Dendritic cell treated with granulocyte-macrophage colony-stimulating factor and Interleukin-4, amounts not matched to agents 40 ng/mL and 50 ng/mL, for 4 days (primary cell): ENCODE measurements at regions not wholly inside any gene's neighbourhood (a gene's known extent, or its start where the extent isn't known, plus 50 kb on each side); places are given as distances from the start of the nearest gene placed in this dataset.

ENCODE experiments used
- H3K27ac Mint-ChIP-seq: one replicate; pipeline ENCODE4 v1.8.0; 2022; ENCODE audit warnings: mild to moderate bottlenecking, mixed read lengths
- H3K27me3 Mint-ChIP-seq: one replicate; pipeline ENCODE4 v1.8.0; 2022; ENCODE audit warnings: mild to moderate bottlenecking, mixed read lengths
- H3K36me3 Mint-ChIP-seq: one replicate; pipeline ENCODE4 v1.8.0; 2022; ENCODE audit warnings: low read depth, mixed read lengths
- H3K4me1 Mint-ChIP-seq: one replicate; pipeline ENCODE4 v1.8.0; 2022; ENCODE audit warnings: low read depth, mixed read lengths
- H3K4me3 Mint-ChIP-seq: one replicate; pipeline ENCODE4 v1.8.0; 2022; ENCODE audit warnings: mild to moderate bottlenecking, moderate library complexity, mixed read lengths
- H3K9me3 Mint-ChIP-seq: one replicate; pipeline ENCODE4 v1.8.0; 2022; ENCODE audit warnings: mixed read lengths
- intact Hi-C: fragments of 100-400 bp; cut with micrococcal nuclease; formaldehyde crosslinking; loops from one replicate; pipeline ENCODE4 v1.15.0; 2022

GRCh38 chr14:22065347-22065746, 391.7 kb upstream of the OR4E1 start:
- H3K36me3 Mint-ChIP-seq, result no peaks in the 10 kb centered on the region
- H3K4me3 Mint-ChIP-seq, result no peak overlapping the region
- peaks cover 10% of the 10 kb centered on the region for H3K27me3 Mint-ChIP-seq
- no peak overlapping the region for H3K27ac Mint-ChIP-seq
- no peaks in the 10 kb centered on the region for H3K9me3 Mint-ChIP-seq
- H3K4me1 Mint-ChIP-seq, result peaks cover 3% of the 10 kb centered on the region
- intact Hi-C loops, result no loop called here

DNA sequence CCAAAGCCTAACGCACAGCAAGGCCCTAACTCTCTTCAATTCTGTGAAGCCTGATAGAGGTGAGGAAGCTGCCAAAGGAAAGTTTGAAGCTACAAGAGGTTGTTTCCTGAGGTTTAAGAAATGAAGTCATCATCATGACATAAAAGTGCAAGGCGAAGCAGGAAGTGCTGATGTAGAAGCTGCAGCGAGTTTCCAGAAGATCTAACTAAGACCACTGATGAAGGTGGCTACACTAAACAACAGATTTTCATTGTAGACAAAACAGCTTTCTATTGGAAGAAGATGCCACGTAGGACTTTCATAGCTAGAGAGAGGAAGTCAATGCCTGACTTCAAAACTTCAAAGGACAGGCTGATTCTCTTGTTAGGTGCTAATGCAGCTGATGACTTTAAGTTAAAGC, 385.6 kb upstream of the OR4E1 start:
- no peaks in the 10 kb centered on the region for H3K36me3 Mint-ChIP-seq
- intact Hi-C loops, result no loop called here
- no peaks in the 10 kb centered on the region for H3K27me3 Mint-ChIP-seq
- peaks cover 11% of the 10 kb centered on the region for H3K9me3 Mint-ChIP-seq
- no peaks in the 10 kb centered on the region for H3K4me1 Mint-ChIP-seq
- H3K27ac Mint-ChIP-seq, result no peak overlapping the region
- H3K4me3 Mint-ChIP-seq, result no peak overlapping the region

DNA sequence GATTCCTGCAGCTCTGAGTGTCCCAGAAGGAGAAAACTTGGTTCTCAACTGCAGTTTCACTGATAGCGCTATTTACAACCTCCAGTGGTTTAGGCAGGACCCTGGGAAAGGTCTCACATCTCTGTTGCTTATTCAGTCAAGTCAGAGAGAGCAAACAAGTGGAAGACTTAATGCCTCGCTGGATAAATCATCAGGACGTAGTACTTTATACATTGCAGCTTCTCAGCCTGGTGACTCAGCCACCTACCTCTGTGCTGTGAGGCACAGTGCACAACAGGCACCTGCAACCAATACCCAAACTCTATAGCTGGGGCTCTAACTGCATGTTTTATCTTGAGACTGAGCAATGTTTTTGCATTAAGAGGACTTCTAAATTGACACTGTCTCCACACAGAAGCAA, 379.2 kb upstream of the OR4E1 start:
- no peaks in the 10 kb centered on the region for H3K9me3 Mint-ChIP-seq
- H3K27me3 Mint-ChIP-seq, result no peaks in the 10 kb centered on the region
- H3K4me3 Mint-ChIP-seq, result no peak overlapping the region

DNA sequence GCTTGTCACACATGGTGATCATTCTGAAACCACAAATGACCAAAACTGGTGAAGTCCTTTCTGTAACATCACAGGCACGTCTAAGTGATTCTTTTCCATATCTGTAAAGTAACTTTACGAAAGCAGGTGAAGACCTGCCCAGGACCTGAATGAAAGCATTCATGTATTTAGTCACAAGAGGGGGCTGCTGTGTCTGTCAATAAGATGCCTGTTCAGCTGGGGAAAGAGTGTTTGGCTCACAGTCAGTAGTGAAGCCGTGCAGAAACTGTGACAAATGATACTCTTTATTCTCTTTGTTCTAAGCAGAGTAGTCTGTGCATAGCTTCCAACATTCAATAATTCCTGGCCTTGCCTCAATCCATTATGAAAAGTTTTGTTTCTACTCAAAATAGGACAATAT, 373.5 kb upstream of the OR4E1 start:
- intact Hi-C loops, result no loop called here

More for the DNA sequence above, 379.2 kb upstream of the OR4E1 start:
- intact Hi-C loops, result no loop called here
- no peak overlapping the region for H3K27ac Mint-ChIP-seq
- no peaks in the 10 kb centered on the region for H3K36me3 Mint-ChIP-seq
- no peaks in the 10 kb centered on the region for H3K4me1 Mint-ChIP-seq

DNA sequence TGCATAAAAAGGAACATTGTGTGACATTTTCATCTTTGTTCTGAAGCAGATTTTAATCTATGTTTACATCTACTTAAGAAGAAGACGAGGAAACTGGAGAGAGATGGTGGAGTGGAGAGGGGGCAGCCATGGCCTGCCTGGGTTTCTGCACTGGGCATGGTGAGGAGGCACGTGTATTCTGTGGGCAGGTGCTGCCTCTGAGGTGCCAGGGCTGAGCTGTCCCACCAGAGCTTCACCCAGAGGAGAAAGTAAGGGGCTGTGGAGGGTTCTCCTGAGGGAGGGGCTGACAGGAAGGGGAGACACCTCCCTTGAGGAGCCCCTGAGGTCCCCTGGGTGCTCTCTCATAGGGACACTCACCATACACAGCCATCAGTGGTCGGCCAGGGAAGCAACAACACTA, 372.4 kb upstream of the OR4E1 start:
- Mint-ChIP-seq H3K4me3 (no peak overlapping the region), H3K9me3 (no peaks in the 10 kb centered on the region), H3K27me3 (no peaks in the 10 kb centered on the region), H3K27ac (no peak overlapping the region), H3K4me1 (no peaks in the 10 kb centered on the region), H3K36me3 (no peaks in the 10 kb centered on the region)
- intact Hi-C loops, result no loop called here

More for the DNA sequence above, 373.5 kb upstream of the OR4E1 start:
- no peaks in the 10 kb centered on the region for H3K9me3 Mint-ChIP-seq
- no peaks in the 10 kb centered on the region for H3K36me3 Mint-ChIP-seq
- no peak overlapping the region for H3K4me3 Mint-ChIP-seq
- H3K27ac Mint-ChIP-seq, result no peak overlapping the region
- no peaks in the 10 kb centered on the region for H3K27me3 Mint-ChIP-seq
- H3K4me1 Mint-ChIP-seq, result no peaks in the 10 kb centered on the region

DNA sequence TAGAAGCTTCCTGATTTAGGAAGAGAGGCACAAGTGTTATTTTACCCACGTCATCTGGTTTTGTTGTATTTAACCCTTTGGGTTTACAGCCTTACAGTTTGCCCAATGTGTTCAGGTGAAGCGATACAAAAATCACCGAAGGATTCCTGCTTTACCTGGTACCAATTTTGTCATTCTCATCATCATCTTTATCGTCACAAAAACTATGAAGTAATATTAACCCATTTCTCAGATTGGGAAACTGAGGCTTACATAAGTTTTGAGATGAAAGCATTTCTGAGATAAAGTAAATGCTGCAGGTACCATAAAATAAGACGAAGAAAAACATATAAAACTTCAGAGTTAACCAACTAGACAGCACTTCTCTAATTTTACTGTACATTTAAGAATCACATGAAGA, 370.6 kb upstream of the OR4E1 start:
- Mint-ChIP-seq H3K9me3 (no peaks in the 10 kb centered on the region), H3K4me3 (no peak overlapping the region), H3K27ac (no peak overlapping the region), H3K4me1 (no peaks in the 10 kb centered on the region), H3K27me3 (no peaks in the 10 kb centered on the region), H3K36me3 (no peaks in the 10 kb centered on the region)
- intact Hi-C loops, result no loop called here

GRCh38 chr14:22040781-22041125, 367.1 kb upstream of the OR4E1 start:
- Mint-ChIP-seq H3K27me3 (peaks cover 2% of the 10 kb centered on the region), H3K27ac (no peak overlapping the region), H3K9me3 (no peaks in the 10 kb centered on the region), H3K4me1 (no peaks in the 10 kb centered on the region), H3K4me3 (no peak overlapping the region), H3K36me3 (no peaks in the 10 kb centered on the region)
- intact Hi-C loops, result no loop called here

- intact Hi-C loops, result no loop called here
- Mint-ChIP-seq H3K36me3 (no peaks in the 10 kb centered on the region), H3K4me1 (no peaks in the 10 kb centered on the region), H3K4me3 (no peak overlapping the region), H3K27ac (no peak overlapping the region), H3K27me3 (peaks cover 2% of the 10 kb centered on the region), H3K9me3 (no peaks in the 10 kb centered on the region)
These were observed 366.5 kb upstream of the OR4E1 start for GRCh38 chr14:22039938-22040780.

- peaks cover 2% of the 10 kb centered on the region for H3K27me3 Mint-ChIP-seq
- no peaks in the 10 kb centered on the region for H3K36me3 Mint-ChIP-seq
These were observed 363.1 kb upstream of the OR4E1 start for GRCh38 chr14:22036541-22037239.

DNA sequence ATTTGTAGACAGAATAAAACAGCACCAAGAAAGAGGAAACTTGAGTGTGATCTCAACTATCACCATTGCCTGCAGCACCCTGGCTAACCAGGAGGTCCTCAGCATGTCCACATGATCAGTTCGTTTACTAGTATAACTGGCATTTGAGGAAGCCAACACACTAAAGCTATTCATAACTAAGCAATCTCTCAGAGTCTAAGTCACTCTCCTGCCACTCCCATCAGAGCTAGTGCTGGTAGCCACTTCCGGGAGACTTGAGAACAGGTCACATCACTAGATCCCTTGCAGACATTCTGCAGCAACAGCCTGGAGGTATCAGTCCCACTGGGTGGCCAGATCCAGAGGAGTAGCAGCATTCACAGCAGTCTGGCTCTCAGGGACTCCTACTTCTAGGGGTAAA, 352.9 kb upstream of the OR4E1 start:
- H3K4me3 Mint-ChIP-seq, result no peak overlapping the region
- no peak overlapping the region for H3K27ac Mint-ChIP-seq
- no peaks in the 10 kb centered on the region for H3K27me3 Mint-ChIP-seq
- H3K36me3 Mint-ChIP-seq, result no peaks in the 10 kb centered on the region
- no peaks in the 10 kb centered on the region for H3K4me1 Mint-ChIP-seq
- intact Hi-C loops, result no loop called here
- H3K9me3 Mint-ChIP-seq, result no peaks in the 10 kb centered on the region

More at GRCh38 chr14:22036541-22037239, 363.1 kb upstream of the OR4E1 start:
- H3K9me3 Mint-ChIP-seq, result no peaks in the 10 kb centered on the region
- intact Hi-C loops, result no loop called here
- no peak overlapping the region for H3K27ac Mint-ChIP-seq
- no peak overlapping the region for H3K4me3 Mint-ChIP-seq
- no peaks in the 10 kb centered on the region for H3K4me1 Mint-ChIP-seq

GRCh38 chr14:22025879-22026278, 352.3 kb upstream of the OR4E1 start:
- intact Hi-C loops, result no loop called here
- no peaks in the 10 kb centered on the region for H3K9me3 Mint-ChIP-seq
- H3K4me1 Mint-ChIP-seq, result no peaks in the 10 kb centered on the region
- H3K27me3 Mint-ChIP-seq, result no peaks in the 10 kb centered on the region
- no peaks in the 10 kb centered on the region for H3K36me3 Mint-ChIP-seq
- no peak overlapping the region for H3K4me3 Mint-ChIP-seq
- H3K27ac Mint-ChIP-seq, result no peak overlapping the region

- no peaks in the 10 kb centered on the region for H3K4me1 Mint-ChIP-seq
- no peak overlapping the region for H3K4me3 Mint-ChIP-seq
- no peaks in the 10 kb centered on the region for H3K27me3 Mint-ChIP-seq
- intact Hi-C loops, result no loop called here
- H3K36me3 Mint-ChIP-seq, result no peaks in the 10 kb centered on the region
- no peaks in the 10 kb centered on the region for H3K9me3 Mint-ChIP-seq
- no peak overlapping the region for H3K27ac Mint-ChIP-seq
These were observed 350.5 kb upstream of the OR4E1 start for GRCh38 chr14:22024137-22024536.

DNA sequence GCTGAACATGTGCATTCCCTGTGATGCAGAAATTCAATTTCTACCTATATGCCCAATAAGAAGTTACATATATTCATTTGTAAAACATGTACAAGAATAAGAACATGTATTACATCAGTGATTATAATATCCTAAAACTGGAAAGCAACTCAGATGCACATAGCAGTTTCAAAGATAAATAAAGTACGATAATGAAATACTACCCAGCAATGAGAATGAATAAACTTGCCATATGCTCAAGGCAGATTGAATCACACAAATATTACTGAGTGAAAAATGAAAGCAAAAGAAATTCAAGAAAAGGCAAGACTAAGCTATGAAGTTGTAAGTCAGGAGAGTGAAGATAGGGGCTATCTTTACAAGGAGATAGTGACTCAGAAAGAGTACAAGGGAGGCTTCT, 345.3 kb upstream of the OR4E1 start:
- intact Hi-C loops, result no loop called here
- Mint-ChIP-seq H3K9me3 (no peaks in the 10 kb centered on the region), H3K27me3 (no peaks in the 10 kb centered on the region), H3K4me1 (no peaks in the 10 kb centered on the region), H3K36me3 (no peaks in the 10 kb centered on the region), H3K27ac (no peak overlapping the region), H3K4me3 (no peak overlapping the region)

GRCh38 chr14:22012452-22012851, 338.8 kb upstream of the OR4E1 start:
- intact Hi-C loops, result no loop called here
- H3K27ac Mint-ChIP-seq, result no peak overlapping the region
- H3K9me3 Mint-ChIP-seq, result no peaks in the 10 kb centered on the region
- peaks cover 6% of the 10 kb centered on the region for H3K4me1 Mint-ChIP-seq
- H3K4me3 Mint-ChIP-seq, result no peak overlapping the region
- H3K27me3 Mint-ChIP-seq, result no peaks in the 10 kb centered on the region
- H3K36me3 Mint-ChIP-seq, result no peaks in the 10 kb centered on the region

DNA sequence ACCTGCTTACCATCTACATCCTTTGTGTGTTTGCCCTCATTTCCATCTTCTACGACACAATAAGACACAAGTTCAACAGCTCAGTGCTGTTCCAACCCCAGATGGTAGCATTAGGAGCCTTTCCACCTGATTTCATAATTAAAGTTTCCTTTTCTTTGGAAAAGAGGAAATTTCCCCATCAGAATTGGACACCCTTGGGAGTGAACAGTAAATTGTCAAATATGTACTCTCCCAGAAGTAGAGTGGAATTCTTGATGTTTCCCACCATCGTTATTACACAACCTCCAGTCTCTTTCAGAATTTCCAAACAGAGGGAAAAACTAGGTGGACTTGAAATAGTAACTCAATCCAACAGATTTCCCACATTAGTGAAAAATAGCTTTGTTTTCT, 337.6 kb upstream of the OR4E1 start:
- intact Hi-C loops, result no loop called here
- H3K4me1 Mint-ChIP-seq, result peaks cover 6% of the 10 kb centered on the region
- H3K4me3 Mint-ChIP-seq, result no peak overlapping the region

More for the DNA sequence above, 337.6 kb upstream of the OR4E1 start:
- H3K9me3 Mint-ChIP-seq, result no peaks in the 10 kb centered on the region
- no peaks in the 10 kb centered on the region for H3K27me3 Mint-ChIP-seq
- no peak overlapping the region for H3K27ac Mint-ChIP-seq
- no peaks in the 10 kb centered on the region for H3K36me3 Mint-ChIP-seq
